ENCODE measurements at regions not wholly inside any gene's neighbourhood (a gene's known extent, or its start where the extent isn't known, plus 50 kb on each side); places are given as distances from the start of the nearest gene placed in this dataset.

DNA sequence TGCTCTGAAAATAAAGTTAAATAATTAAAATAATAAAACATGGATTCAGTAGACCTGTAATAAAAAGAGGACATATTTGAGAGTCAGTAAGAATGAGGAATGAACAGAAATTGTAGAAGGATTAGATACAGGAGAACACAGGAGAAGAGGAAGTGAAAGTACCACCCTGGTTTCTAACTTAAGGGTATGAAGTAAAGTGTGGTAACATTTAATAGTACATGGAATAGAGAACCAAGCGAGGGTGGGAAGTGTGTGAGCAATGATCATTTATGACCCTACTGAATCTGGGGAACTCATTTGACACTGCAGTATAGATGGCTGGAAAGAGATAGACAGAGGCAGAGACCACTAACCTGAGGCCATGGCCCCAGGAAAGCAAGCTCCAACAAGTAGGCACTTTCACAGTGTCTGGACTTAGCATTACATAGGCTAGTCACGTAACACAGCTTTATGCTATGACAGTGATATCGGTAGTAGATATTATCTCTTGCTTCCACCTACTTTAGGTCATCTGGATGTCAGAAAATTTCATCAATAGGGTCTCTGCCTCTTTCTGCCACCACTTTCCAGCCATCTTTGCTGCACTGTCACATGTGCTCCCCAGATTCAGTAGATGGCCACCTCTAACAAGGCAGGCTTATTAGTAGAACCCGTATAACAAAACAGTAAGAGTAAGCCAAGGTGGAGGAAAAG is 633.9 kb upstream of the MIR17HG start:
- H3K4me3 ChIP-seq (ENCODE audit: low read depth, low read length): no peak overlapping the region
- no peak for DNase-seq (ENCODE audit: low read depth)
- TF ChIP-seq, protein P1, sequence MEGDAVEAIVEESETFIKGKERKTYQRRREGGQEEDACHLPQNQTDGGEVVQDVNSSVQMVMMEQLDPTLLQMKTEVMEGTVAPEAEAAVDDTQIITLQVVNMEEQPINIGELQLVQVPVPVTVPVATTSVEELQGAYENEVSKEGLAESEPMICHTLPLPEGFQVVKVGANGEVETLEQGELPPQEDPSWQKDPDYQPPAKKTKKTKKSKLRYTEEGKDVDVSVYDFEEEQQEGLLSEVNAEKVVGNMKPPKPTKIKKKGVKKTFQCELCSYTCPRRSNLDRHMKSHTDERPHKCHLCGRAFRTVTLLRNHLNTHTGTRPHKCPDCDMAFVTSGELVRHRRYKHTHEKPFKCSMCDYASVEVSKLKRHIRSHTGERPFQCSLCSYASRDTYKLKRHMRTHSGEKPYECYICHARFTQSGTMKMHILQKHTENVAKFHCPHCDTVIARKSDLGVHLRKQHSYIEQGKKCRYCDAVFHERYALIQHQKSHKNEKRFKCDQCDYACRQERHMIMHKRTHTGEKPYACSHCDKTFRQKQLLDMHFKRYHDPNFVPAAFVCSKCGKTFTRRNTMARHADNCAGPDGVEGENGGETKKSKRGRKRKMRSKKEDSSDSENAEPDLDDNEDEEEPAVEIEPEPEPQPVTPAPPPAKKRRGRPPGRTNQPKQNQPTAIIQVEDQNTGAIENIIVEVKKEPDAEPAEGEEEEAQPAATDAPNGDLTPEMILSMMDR (conservative IDR thresholded peaks at IDR 0.05; ENCODE audit: low read depth, low read length): no peak

DNA sequence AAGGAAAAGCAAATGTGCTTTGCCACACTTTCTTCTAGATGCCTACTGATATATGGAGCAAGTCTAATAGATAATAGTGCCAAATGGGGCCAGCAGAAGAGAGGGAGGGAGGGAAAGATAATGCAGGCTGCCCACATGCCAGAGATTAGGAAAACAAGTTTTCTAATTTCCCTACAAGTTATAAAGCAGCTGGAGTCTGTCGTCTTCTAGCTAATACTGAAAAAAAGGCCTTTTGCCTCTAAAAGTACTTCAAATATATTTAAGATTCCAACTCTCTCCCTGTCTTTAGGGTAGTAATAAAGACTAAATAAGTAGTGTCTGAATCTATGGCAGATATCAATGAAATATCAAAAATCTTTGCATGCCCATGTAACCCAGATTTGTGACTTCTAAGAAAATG is 632.0 kb upstream of the MIR17HG start:
- H3K4me3 ChIP-seq (ENCODE audit: low read depth, low read length): no peak overlapping the region
- DNase-seq (ENCODE audit: low read depth): no peak
- TF ChIP-seq, protein P1 (conservative IDR thresholded peaks at IDR 0.05; ENCODE audit: low read depth, low read length): no peak

DNA sequence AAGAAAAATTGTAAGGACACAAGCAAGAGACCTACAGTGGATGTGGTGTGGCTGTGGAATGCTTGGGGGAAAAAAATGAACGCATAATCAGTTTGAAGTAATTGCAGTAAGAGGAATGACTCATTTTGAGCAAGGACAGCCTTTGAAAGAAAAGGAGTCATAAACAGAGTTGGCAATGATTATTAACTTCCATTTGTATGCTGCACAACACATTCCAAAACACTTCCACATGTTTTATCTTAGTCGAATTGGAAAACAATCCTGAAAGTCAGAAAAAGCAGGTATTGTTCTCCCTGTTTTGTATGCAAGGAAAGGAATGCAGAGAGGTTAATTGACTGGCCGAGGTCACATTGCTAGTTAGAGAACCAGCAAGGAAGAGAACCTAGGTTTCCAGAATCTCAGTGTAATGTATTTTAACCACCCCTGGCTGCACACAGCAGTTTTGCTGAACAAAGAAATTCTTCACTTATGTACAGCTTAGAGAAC is 630.0 kb upstream of the MIR17HG start:
- H3K4me3 ChIP-seq (ENCODE audit: low read depth, low read length): no peak overlapping the region
- TF ChIP-seq, protein P1 (conservative IDR thresholded peaks at IDR 0.05; ENCODE audit: low read depth, low read length): no peak
- peak; percentile 94 for DNase-seq (ENCODE audit: low read depth)

DNA sequence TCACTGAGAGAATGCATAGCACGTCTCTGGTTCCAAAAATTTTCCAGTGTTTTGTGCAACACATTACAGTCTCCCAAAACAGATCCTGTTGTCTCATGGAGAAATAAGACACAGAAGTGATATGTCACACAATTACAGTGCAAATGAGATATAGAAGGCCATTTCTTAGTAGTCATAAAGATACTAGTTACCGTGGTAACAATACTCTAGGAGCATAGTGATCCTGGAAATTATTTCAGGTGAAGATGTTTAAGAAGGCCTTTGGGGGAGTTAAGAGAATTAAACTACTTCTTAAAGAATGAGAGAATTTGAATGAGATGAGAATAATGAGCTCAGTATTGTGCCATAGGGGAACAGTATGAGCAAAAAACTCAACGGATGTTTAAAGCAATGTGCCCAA is 628.0 kb upstream of the MIR17HG start:
- TF ChIP-seq, protein P1 (conservative IDR thresholded peaks at IDR 0.05; ENCODE audit: low read depth, low read length): no peak

DNA sequence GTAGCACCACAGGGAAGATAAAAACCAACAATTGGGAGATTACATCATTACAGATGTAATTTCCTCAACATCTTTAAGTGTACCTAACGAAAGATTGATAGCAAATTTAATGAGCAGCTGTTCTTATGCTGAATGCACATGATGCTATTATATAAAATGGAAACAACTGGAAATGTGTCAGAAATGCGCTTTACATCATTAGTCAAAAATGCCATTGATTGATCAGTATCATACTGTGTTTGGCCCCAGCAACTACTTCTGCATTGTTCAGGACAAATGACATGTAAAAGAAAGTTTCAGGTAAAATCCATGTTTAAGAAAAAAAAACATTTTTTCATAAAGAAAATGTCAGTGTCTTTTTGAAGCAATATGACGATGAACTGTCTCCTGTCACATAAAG is 625.5 kb upstream of the MIR17HG start:
- no peak overlapping the region for H3K4me3 ChIP-seq (ENCODE audit: low read depth, low read length)
- TF ChIP-seq, protein P1 (conservative IDR thresholded peaks at IDR 0.05; ENCODE audit: low read depth, low read length): no peak
- no peak for DNase-seq (ENCODE audit: low read depth)

More for the DNA sequence above, 628.0 kb upstream of the MIR17HG start:
- DNase-seq (ENCODE audit: low read depth): no peak
- H3K4me3 ChIP-seq (ENCODE audit: low read depth, low read length): no peak overlapping the region

DNA sequence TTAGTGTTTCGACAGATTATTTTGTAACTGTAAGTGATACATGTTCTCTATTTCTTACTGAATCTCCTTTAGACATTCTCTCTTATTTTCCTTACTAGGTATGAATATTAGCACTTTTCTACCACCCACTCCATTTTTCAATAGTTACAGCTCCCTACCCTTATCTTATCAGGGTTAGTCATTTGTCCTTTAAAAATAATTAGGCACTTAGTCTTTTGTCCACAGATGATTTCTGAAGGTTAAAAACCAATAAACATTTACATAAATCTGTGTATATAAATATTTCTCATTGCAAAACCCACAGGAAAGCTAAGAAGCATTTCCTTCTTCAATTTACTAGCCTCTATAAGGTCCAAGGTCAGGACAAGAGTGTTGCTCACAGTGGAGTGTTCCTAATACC is 624.1 kb upstream of the MIR17HG start:
- H3K4me3 ChIP-seq (ENCODE audit: low read depth, low read length): no peak overlapping the region
- DNase-seq (ENCODE audit: low read depth): no peak
- TF ChIP-seq, protein P1 (conservative IDR thresholded peaks at IDR 0.05; ENCODE audit: low read depth, low read length): no peak

DNA sequence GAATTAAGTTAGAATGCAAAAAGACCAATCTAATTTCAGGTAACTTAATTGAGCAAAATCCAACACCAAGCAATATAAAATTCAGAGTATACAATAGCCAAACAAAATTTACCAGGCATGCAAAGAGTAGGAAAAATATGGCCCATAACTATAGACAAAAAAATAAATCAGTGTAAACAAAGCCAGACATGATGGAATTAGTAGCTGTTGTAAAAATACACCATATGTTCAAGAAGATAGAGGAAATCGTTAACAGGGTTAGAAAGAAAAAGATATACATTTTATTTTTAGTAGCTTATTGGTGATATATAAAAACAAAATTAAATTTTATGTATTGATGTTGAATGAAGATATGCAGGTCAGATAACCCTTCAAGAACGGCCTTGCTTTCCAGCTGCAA is 621.1 kb upstream of the MIR17HG start:
- no peak for DNase-seq (ENCODE audit: low read depth)
- TF ChIP-seq, protein P1 (conservative IDR thresholded peaks at IDR 0.05; ENCODE audit: low read depth, low read length): no peak
- no peak overlapping the region for H3K4me3 ChIP-seq (ENCODE audit: low read depth, low read length)

All from epithelial cell of proximal tubule (primary cell).